ENCODE measurements at regions not wholly inside any gene's neighbourhood (a gene's known extent, or its start where the extent isn't known, plus 50 kb on each side); places are given as distances from the start of the nearest gene placed in this dataset.

- CTCF ChIA-PET: no interaction called here
- DNase-seq (ENCODE audit: low read depth, low spot score): no peak
- no peak overlapping the region for H3K4me3 ChIP-seq (ENCODE audit: low read depth, low read length)
- no peak overlapping the region for H3K27ac ChIP-seq (ENCODE audit: low read depth, low read length)
- no peak for TF ChIP-seq CTCF (IDR thresholded peaks at IDR 0.05; ENCODE audit: low read depth, low read length)
- H3K9me3 ChIP-seq (ENCODE audit: control insufficient read depth, insufficient read depth, low read length): no peaks in the 10 kb centered on the region
- POLR2A ChIA-PET: interaction anchor here (0.7 kb wide), 1 partner anchor 47 kb away, joined by 4 read pairs; no protein-coding TSS in a partner anchor
- H3K27me3 ChIP-seq (ENCODE audit: control insufficient read depth, insufficient read depth, low read length): no peaks in the 10 kb centered on the region
These were observed 142.2 kb upstream of the ZNF366 start for GRCh38 chr5:72649449-72649848.

GRCh38 chr5:72648480-72648879, 141.3 kb upstream of the ZNF366 start:
- POLR2A ChIA-PET: interaction anchor here (0.7 kb wide), 1 partner anchor 46 kb away, joined by 4 read pairs; no protein-coding TSS in a partner anchor
- CTCF ChIA-PET: interaction anchor here (1.3 kb wide), 1 partner anchor 37 kb away, joined by 3 read pairs; no protein-coding TSS in a partner anchor
- no peaks in the 10 kb centered on the region for H3K9me3 ChIP-seq (ENCODE audit: control insufficient read depth, insufficient read depth, low read length)
- no peak for DNase-seq (ENCODE audit: low read depth, low spot score)
- H3K27ac ChIP-seq (ENCODE audit: low read depth, low read length): no peak overlapping the region
- H3K4me3 ChIP-seq (ENCODE audit: low read depth, low read length): no peak overlapping the region
- no peak for TF ChIP-seq CTCF (IDR thresholded peaks at IDR 0.05; ENCODE audit: low read depth, low read length)
- H3K27me3 ChIP-seq (ENCODE audit: control insufficient read depth, insufficient read depth, low read length): no peaks in the 10 kb centered on the region

GRCh38 chr5:72647806-72648205, 140.6 kb upstream of the ZNF366 start:
- TF ChIP-seq CTCF (IDR thresholded peaks at IDR 0.05; ENCODE audit: low read depth, low read length): no peak
- ChIA-PET CTCF (interaction anchor here (1.3 kb wide), 1 partner anchor 37 kb away, joined by 3 read pairs; no protein-coding TSS in a partner anchor), POLR2A (no interaction called here)
- no peak overlapping the region for H3K27ac ChIP-seq (ENCODE audit: low read depth, low read length)
- no peak for DNase-seq (ENCODE audit: low read depth, low spot score)
- H3K9me3 ChIP-seq (ENCODE audit: control insufficient read depth, insufficient read depth, low read length): no peaks in the 10 kb centered on the region
- no peaks in the 10 kb centered on the region for H3K27me3 ChIP-seq (ENCODE audit: control insufficient read depth, insufficient read depth, low read length)
- H3K4me3 ChIP-seq (ENCODE audit: low read depth, low read length): no peak overlapping the region

- POLR2A ChIA-PET: no interaction called here
- CTCF ChIA-PET: no interaction called here
- no peak for DNase-seq (ENCODE audit: low read depth, low spot score)
- no peaks in the 10 kb centered on the region for H3K9me3 ChIP-seq (ENCODE audit: control insufficient read depth, insufficient read depth, low read length)
- H3K27ac ChIP-seq (ENCODE audit: low read depth, low read length): no peak overlapping the region
- no peaks in the 10 kb centered on the region for H3K27me3 ChIP-seq (ENCODE audit: control insufficient read depth, insufficient read depth, low read length)
- no peak for TF ChIP-seq CTCF (IDR thresholded peaks at IDR 0.05; ENCODE audit: low read depth, low read length)
- no peak overlapping the region for H3K4me3 ChIP-seq (ENCODE audit: low read depth, low read length)
These were observed 139.1 kb upstream of the ZNF366 start for GRCh38 chr5:72646246-72646866.

- CTCF ChIA-PET: interaction anchor here (1.2 to 1.7 kb wide), 2 partner anchors 11 to 34 kb away, joined by 3 to 6 read pairs; no protein-coding TSS in a partner anchor
- Histone ChIP-seq H3K27me3 (ENCODE audit: control insufficient read depth, insufficient read depth, low read length) (no peaks in the 10 kb centered on the region), H3K4me3 (ENCODE audit: low read depth, low read length) (no peak overlapping the region), H3K9me3 (ENCODE audit: control insufficient read depth, insufficient read depth, low read length) (no peaks in the 10 kb centered on the region), H3K27ac (ENCODE audit: low read depth, low read length) (no peak overlapping the region)
- no peak for TF ChIP-seq CTCF (IDR thresholded peaks at IDR 0.05; ENCODE audit: low read depth, low read length)
- no peak for DNase-seq (ENCODE audit: low read depth, low spot score)
- POLR2A ChIA-PET: no interaction called here
These were observed 138.0 kb upstream of the ZNF366 start for GRCh38 chr5:72645064-72645846.
